IMR-90 (cell line): ENCODE measurements at regions not wholly inside any gene's neighbourhood (a gene's known extent, or its start where the extent isn't known, plus 50 kb on each side); places are given as distances from the start of the nearest gene placed in this dataset.

Experiments
- ATAC-seq: fragments of 200-7000 bp; cut with Tn5 transposase; 2 replicates; pipeline ENCODE4 v1.9.1; 2020; ENCODE audit warnings: low read depth, mild to moderate bottlenecking, moderate library complexity
- BruUV-seq: library from RNA; stranded (reverse); fragments of 400-500 nt; replicated peaks from 2 replicates; lab custom pipeline; 2021; lab: Mats Ljungman, UMichigan
- CTCF ChIA-PET: fragments of 300-600 bp; formaldehyde crosslinking; extraction: SDS; loops from one replicate; lab custom pipeline; 2021; ENCODE audit warnings: antibody characterized with exemption; lab: Yijun Ruan, JAX
- POLR2A ChIA-PET: fragments of 300-600 bp; sonication (Branson Sonifier 250); formaldehyde crosslinking; loops from one replicate; lab custom pipeline; 2022; ENCODE audit warnings: antibody characterized with exemption; ENCODE audit not compliant: unreplicated experiment; lab: Charles Lee
- DNase-seq: peaks from one replicate; pipeline ENCODE4 v3.0.0; 2013
- H2AFZ ChIP-seq: replicated peaks from 2 replicates; pipeline ENCODE3; 2013; ENCODE audit warnings: low read length, mild to moderate bottlenecking; ENCODE audit not compliant: poor library complexity
- H2AK5ac ChIP-seq: 2 replicates; pipeline ENCODE4 v1.6.1; 2013; ENCODE audit warnings: low read depth, low read length, inconsistent platforms
- H2AK9ac ChIP-seq: replicated peaks from 2 replicates; pipeline ENCODE3; 2013; ENCODE audit warnings: mild to moderate bottlenecking, low read depth, low read length, moderate library complexity; ENCODE audit not compliant: poor library complexity
- H2BK120ac ChIP-seq: 2 replicates; pipeline ENCODE4 v1.6.1; 2013; ENCODE audit warnings: low read depth, low read length, inconsistent platforms
- H2BK15ac ChIP-seq: 3 replicates; pipeline ENCODE4 v1.6.1; 2013; ENCODE audit warnings: low read depth, low read length, inconsistent platforms
- H2BK20ac ChIP-seq: 2 replicates; pipeline ENCODE4 v1.6.1; 2013; ENCODE audit warnings: low read depth, mild to moderate bottlenecking, inconsistent platforms, low read length, moderate library complexity
- H2BK5ac ChIP-seq: 2 replicates; pipeline ENCODE4 v1.6.1; 2013; ENCODE audit warnings: mild to moderate bottlenecking, low read depth, low read length, inconsistent platforms; ENCODE audit not compliant: poor library complexity, severe bottlenecking
- H3K14ac ChIP-seq: replicated peaks from 2 replicates; pipeline ENCODE4 v1.6.1; 2013; ENCODE audit warnings: low read depth, low read length, inconsistent platforms
- H3K18ac ChIP-seq: 2 replicates; pipeline ENCODE4 v1.6.1; 2013; ENCODE audit warnings: low read depth, low read length, control low read depth
- H3K23ac ChIP-seq: 2 replicates; pipeline ENCODE4 v1.6.1; 2013; ENCODE audit warnings: low read depth, low read length, inconsistent platforms
- H3K27ac ChIP-seq: 2 replicates; pipeline ENCODE4 v1.5.1; 2013; ENCODE audit warnings: mild to moderate bottlenecking, control low read depth, low read length; ENCODE audit not compliant: insufficient read depth
- H3K27me3 ChIP-seq: 2 replicates; pipeline ENCODE4 v1.6.1; 2013; ENCODE audit warnings: low read length; ENCODE audit not compliant: control insufficient read depth, insufficient read depth
- H3K36me3 ChIP-seq: 2 replicates; pipeline ENCODE4 v1.6.1; 2013; ENCODE audit warnings: low read length, mixed read lengths; ENCODE audit not compliant: control insufficient read depth, insufficient read depth
- H3K4ac ChIP-seq: 2 replicates; pipeline ENCODE4 v1.6.1; 2013; ENCODE audit warnings: low read depth, low read length, inconsistent platforms
- H3K4me1 ChIP-seq: 2 replicates; pipeline ENCODE4 v1.6.1; 2013; ENCODE audit warnings: low read length, mixed read lengths; ENCODE audit not compliant: control insufficient read depth, insufficient read depth
- H3K4me2 ChIP-seq: 2 replicates; pipeline ENCODE4 v1.6.1; 2013; ENCODE audit warnings: low read depth, mild to moderate bottlenecking, control low read depth, low read length, moderate library complexity
- H3K4me3 ChIP-seq: 2 replicates; pipeline ENCODE4 v1.5.1; 2013; ENCODE audit warnings: low read depth, mild to moderate bottlenecking, control low read depth, low read length, moderate library complexity; ENCODE audit not compliant: insufficient read depth
- H3K56ac ChIP-seq: 2 replicates; pipeline ENCODE4 v1.6.1; 2013; ENCODE audit warnings: low read length, inconsistent platforms; ENCODE audit not compliant: insufficient read depth; ENCODE audit errors: extremely low read depth
- H3K79me1 ChIP-seq, 2 experiments: 2 replicates each; pipeline ENCODE4 v1.6.1; 2013; ENCODE audit warnings: low read length in 2 of 2, inconsistent platforms in 1 of 2, low read depth in 1 of 2
- H3K9ac ChIP-seq: 2 replicates; pipeline ENCODE4 v1.6.1; 2013; ENCODE audit warnings: low read depth, low read length, control low read depth
- H3K9me1 ChIP-seq: 2 replicates; pipeline ENCODE4 v1.6.1; 2013; ENCODE audit warnings: low read length, inconsistent platforms; ENCODE audit not compliant: insufficient read depth
- H3K9me3 ChIP-seq: 2 replicates; pipeline ENCODE4 v1.6.1; 2013; ENCODE audit warnings: low read length; ENCODE audit not compliant: control insufficient read depth, insufficient read depth
- H4K20me1 ChIP-seq: 2 replicates; pipeline ENCODE4 v1.6.1; 2013; ENCODE audit warnings: low read length, inconsistent platforms; ENCODE audit not compliant: insufficient read depth
- H4K5ac ChIP-seq: 2 replicates; pipeline ENCODE4 v1.6.1; 2013; ENCODE audit warnings: mild to moderate bottlenecking, low read depth, low read length, control low read depth
- H4K8ac ChIP-seq, 2 experiments: 2 replicates each; pipeline ENCODE4 v1.6.1; 2013; ENCODE audit warnings: low read depth in 2 of 2, low read length in 2 of 2, control low read depth in 1 of 2, inconsistent platforms in 1 of 2
- H4K91ac ChIP-seq: 2 replicates; pipeline ENCODE4 v1.6.1; 2013; ENCODE audit warnings: low read depth, low read length, inconsistent platforms; ENCODE audit not compliant: insufficient read depth
- BHLHE40 ChIP-seq: fragments of 150-350 bp; IDR thresholded peaks from 2 replicates; pipeline ENCODE4 v1.6.1; 2016; ENCODE audit warnings: mild to moderate bottlenecking, low read depth, low read length
- CEBPB ChIP-seq: IDR thresholded peaks from 2 replicates; pipeline ENCODE4 v1.6.1; 2012; ENCODE audit warnings: low read depth, low read length, improper control_type of control experiment
- CHD1 ChIP-seq: IDR thresholded peaks from 2 replicates; pipeline ENCODE4 v1.6.1; 2012; ENCODE audit warnings: low read depth, low read length, improper control_type of control experiment
- CTCF ChIP-seq: conservative IDR thresholded peaks from 2 replicates; pipeline ENCODE4 v1.5.1; 2012; ENCODE audit warnings: mild to moderate bottlenecking, low read depth, low read length, improper control_type of control experiment
- ELK1 ChIP-seq: fragments of 150-350 bp; IDR thresholded peaks from 2 replicates; pipeline ENCODE4 v1.6.1; 2016; ENCODE audit warnings: low read depth, mild to moderate bottlenecking, low read length, moderate library complexity, borderline replicate concordance
- FOS ChIP-seq: fragments of 150-350 bp; IDR thresholded peaks from 2 replicates; pipeline ENCODE4 v1.6.1; 2016; ENCODE audit warnings: low read depth, low read length
- MAFK ChIP-seq: IDR thresholded peaks from 2 replicates; pipeline ENCODE4 v1.6.1; 2012; ENCODE audit warnings: low read depth, low read length, improper control_type of control experiment
- MAZ ChIP-seq: IDR thresholded peaks from 2 replicates; pipeline ENCODE4 v1.6.1; 2012; ENCODE audit warnings: low read depth, mild to moderate bottlenecking, low read length, improper control_type of control experiment, moderate library complexity, borderline replicate concordance
- MXI1 ChIP-seq: IDR thresholded peaks from 2 replicates; pipeline ENCODE4 v1.6.1; 2012; ENCODE audit warnings: low read depth, mild to moderate bottlenecking, low read length, moderate library complexity, borderline replicate concordance
- POLR2A ChIP-seq: IDR thresholded peaks from 2 replicates; pipeline ENCODE4 v1.6.1; 2012; ENCODE audit warnings: mild to moderate bottlenecking, low read depth, low read length
- RAD21 ChIP-seq: IDR thresholded peaks from 2 replicates; pipeline ENCODE4 v1.6.1; 2012; ENCODE audit warnings: low read length, improper control_type of control experiment
- RCOR1 ChIP-seq: IDR thresholded peaks from 2 replicates; pipeline ENCODE4 v1.6.1; 2012; ENCODE audit warnings: mild to moderate bottlenecking, low read length, improper control_type of control experiment; ENCODE audit not compliant: insufficient replicate concordance
- RFX5 ChIP-seq: IDR thresholded peaks from 2 replicates; pipeline ENCODE4 v1.8.0; 2012; ENCODE audit warnings: low read depth, mild to moderate bottlenecking, low read length, moderate library complexity
- SMC3 ChIP-seq: fragments of 150-350 bp; IDR thresholded peaks from 2 replicates; pipeline ENCODE4 v1.6.1; 2016; ENCODE audit warnings: low read depth, mild to moderate bottlenecking, antibody characterized with exemption, low read length, moderate library complexity
- USF2 ChIP-seq: fragments of 150-350 bp; IDR thresholded peaks from 2 replicates; pipeline ENCODE4 v1.6.1; 2017; ENCODE audit warnings: mild to moderate bottlenecking, antibody characterized with exemption, low read length, low read depth
- WGBS, 2 experiments: methylation state at CpG; one replicate each; pipeline versions ENCODE4 v1.1.5 to v1.1.7; 2013; ENCODE audit warnings: missing lambda C conversion rate in 2 of 2; ENCODE audit not compliant: insufficient read length in 1 of 2; ENCODE audit errors: extremely low coverage in 2 of 2; 5-methylcytosine and 5-hydroxymethylcytosine counted together
- dilution Hi-C: fragments of 300-500 bp; cut with HindIII; formaldehyde crosslinking; loops from one replicate; pipeline ENCODE4 v1.14.3; 2018; ENCODE audit warnings: low sequenced_read_pairs; ENCODE audit not compliant: unreplicated experiment
- in situ Hi-C: fragments of 300-500 bp; cut with MboI; formaldehyde crosslinking; loops from 3 replicates; pipeline ENCODE4 v1.14.3; 2019; ENCODE audit warnings: low sequenced_read_pairs, inconsistent platforms, mixed read lengths
- intact Hi-C: fragments of 100-400 bp; cut with micrococcal nuclease; formaldehyde crosslinking; loops from 2 replicates; pipeline ENCODE4 v1.10.0; 2022

- CTCF ChIA-PET = no interaction called here
- H4K5ac ChIP-seq = no peak overlapping the region
Measured at GRCh38 chr12:25013061-25013460, 64.2 kb upstream of the BCAT1 start.

More at GRCh38 chr12:25013061-25013460, 64.2 kb upstream of the BCAT1 start:
- no peak overlapping the region for H4K8ac ChIP-seq
- no peak overlapping the region for H3K56ac ChIP-seq
- H3K79me1 ChIP-seq = no peaks in the 10 kb centered on the region
- H2BK20ac ChIP-seq = no peak overlapping the region
- POLR2A ChIA-PET = no interaction called here
- H3K4me3 ChIP-seq = no peak overlapping the region
- intact Hi-C loops (no loop called here), in situ Hi-C loops (no loop called here), dilution Hi-C loops (no loop called here)
- peaks cover 3% of the 10 kb centered on the region; the same call in 1 of the 2 replicates for H3K9me1 ChIP-seq
- TF ChIP-seq RFX5 (no peak), CTCF (no peak), BHLHE40 (no peak), POLR2A (no peak), MXI1 (no peak), MAFK (no peak), SMC3 (no peak), RCOR1 (no peak), CEBPB (no peak), MAZ (no peak), CHD1 (no peak), USF2 (no peak), ELK1 (no peak), FOS (no peak), RAD21 (no peak)
- H2BK5ac ChIP-seq = no peak overlapping the region
- no TSS peak for BruUV-seq
- no peak overlapping the region for H2AK5ac ChIP-seq
- no peak overlapping the region for H3K4me2 ChIP-seq
- no peaks in the 10 kb centered on the region for H3K9me3 ChIP-seq
- H4K91ac ChIP-seq = no peak overlapping the region
- DNase-seq (no peak), ATAC-seq (no peak)
- no peaks in the 10 kb centered on the region for H3K36me3 ChIP-seq
- H3K18ac ChIP-seq = no peak overlapping the region
- H3K27ac ChIP-seq = no peak overlapping the region
- no peak overlapping the region for H3K4ac ChIP-seq
- no peaks in the 10 kb centered on the region for H4K20me1 ChIP-seq
- H3K23ac ChIP-seq = no peak overlapping the region
- no peak overlapping the region for H2AK9ac ChIP-seq
- no peak overlapping the region for H2BK15ac ChIP-seq
- no peaks in the 10 kb centered on the region for H3K27me3 ChIP-seq
- H2AFZ ChIP-seq = no peak overlapping the region
- H3K14ac ChIP-seq = no peak overlapping the region
- H2BK120ac ChIP-seq = no peak overlapping the region
- no CpG with 5 or more reads among the region's 4 CpGs for WGBS, 2 experiments
- no peak overlapping the region for H3K9ac ChIP-seq
- H3K4me1 ChIP-seq = no peaks in the 10 kb centered on the region
